ENCODE measurements at regions not wholly inside any gene's neighbourhood (a gene's known extent, or its start where the extent isn't known, plus 50 kb on each side); places are given as distances from the start of the nearest gene placed in this dataset.

GRCh38 chr7:340979-341694, 51.2 kb downstream of the FOXL3 start:
- H3K4me3 ChIP-seq (ENCODE audit: low read length) = no peak overlapping the region
- no peaks in the 10 kb centered on the region for H3F3A ChIP-seq (ENCODE audit: insufficient read depth, low read length)
- no peaks in the 10 kb centered on the region for H3K4me1 ChIP-seq (ENCODE audit: low read length)
- H3K4me2 ChIP-seq (ENCODE audit: low read depth, low read length) = no peak overlapping the region
- no peak overlapping the region for H3K27ac ChIP-seq (ENCODE audit: low read length)
- H4K20me1 ChIP-seq (ENCODE audit: insufficient read depth, low read length) = no peaks in the 10 kb centered on the region
- H3K9me2 ChIP-seq (replicated peaks; ENCODE audit: insufficient read depth, low read length) = no peaks in the 10 kb centered on the region
- no peaks in the 10 kb centered on the region for H3K9me3 ChIP-seq (replicated peaks; ENCODE audit: insufficient read depth, low read length)
- no peaks in the 10 kb centered on the region for H3K79me2 ChIP-seq (ENCODE audit: low read length)
- no peak for DNase-seq
- H3K9ac ChIP-seq (ENCODE audit: low read length) = no peak overlapping the region
- TF ChIP-seq CTCF (IDR thresholded peaks at IDR 0.05; ENCODE audit: low read length) = no peak
- no peak for TF ChIP-seq EZH2 (optimal IDR thresholded peaks at IDR 0.05; ENCODE audit: low read depth, low read length)
- no peak for TF ChIP-seq EZH2phosphoT487 (IDR thresholded peaks at IDR 0.05; ENCODE audit: low read length)
- no peaks in the 10 kb centered on the region for H3K27me3 ChIP-seq (replicated peaks; ENCODE audit: insufficient read depth, low read length)
- no peaks in the 10 kb centered on the region for H3K36me3 ChIP-seq (replicated peaks; ENCODE audit: insufficient read depth, low read length)
- no peak overlapping the region for H2AFZ ChIP-seq (ENCODE audit: low read length)

GRCh38 chr7:341841-342638, 52.1 kb downstream of the FOXL3 start:
- H3K79me2 ChIP-seq (ENCODE audit: low read length) = no peaks in the 10 kb centered on the region
- H3K27ac ChIP-seq (ENCODE audit: low read length) = no peak overlapping the region
- no peak overlapping the region for H3K4me3 ChIP-seq (ENCODE audit: low read length)
- no peaks in the 10 kb centered on the region for H3K9me2 ChIP-seq (replicated peaks; ENCODE audit: insufficient read depth, low read length)
- H3F3A ChIP-seq (ENCODE audit: insufficient read depth, low read length) = no peaks in the 10 kb centered on the region
- H3K9me3 ChIP-seq (replicated peaks; ENCODE audit: insufficient read depth, low read length) = no peaks in the 10 kb centered on the region
- H3K36me3 ChIP-seq (replicated peaks; ENCODE audit: insufficient read depth, low read length) = no peaks in the 10 kb centered on the region
- H3K9ac ChIP-seq (ENCODE audit: low read length) = no peak overlapping the region
- H2AFZ ChIP-seq (ENCODE audit: low read length) = no peak overlapping the region
- DNase-seq = no peak
- TF ChIP-seq EZH2phosphoT487 (IDR thresholded peaks at IDR 0.05; ENCODE audit: low read length) (no peak), EZH2 (optimal IDR thresholded peaks at IDR 0.05; ENCODE audit: low read depth, low read length) (no peak)
- H3K27me3 ChIP-seq (replicated peaks; ENCODE audit: insufficient read depth, low read length) = no peaks in the 10 kb centered on the region
- H3K4me2 ChIP-seq (ENCODE audit: low read depth, low read length) = no peak overlapping the region
- no peaks in the 10 kb centered on the region for H4K20me1 ChIP-seq (ENCODE audit: insufficient read depth, low read length)
- H3K4me1 ChIP-seq (ENCODE audit: low read length) = no peaks in the 10 kb centered on the region

GRCh38 chr7:342681-343216, 52.8 kb downstream of the FOXL3 start:
- no peaks in the 10 kb centered on the region for H3K4me1 ChIP-seq (ENCODE audit: low read length)
- no peak overlapping the region for H3K4me2 ChIP-seq (ENCODE audit: low read depth, low read length)
- no peaks in the 10 kb centered on the region for H3K9me3 ChIP-seq (replicated peaks; ENCODE audit: insufficient read depth, low read length)
- no peaks in the 10 kb centered on the region for H3K79me2 ChIP-seq (ENCODE audit: low read length)
- TF ChIP-seq CTCF (IDR thresholded peaks at IDR 0.05; ENCODE audit: low read length) (no peak), EZH2phosphoT487 (IDR thresholded peaks at IDR 0.05; ENCODE audit: low read length) (no peak), EZH2 (optimal IDR thresholded peaks at IDR 0.05; ENCODE audit: low read depth, low read length) (no peak)
- H3F3A ChIP-seq (ENCODE audit: insufficient read depth, low read length) = no peaks in the 10 kb centered on the region
- no peak overlapping the region for H3K27ac ChIP-seq (ENCODE audit: low read length)
- no peak overlapping the region for H2AFZ ChIP-seq (ENCODE audit: low read length)
- no peaks in the 10 kb centered on the region for H4K20me1 ChIP-seq (ENCODE audit: insufficient read depth, low read length)
- H3K9me2 ChIP-seq (replicated peaks; ENCODE audit: insufficient read depth, low read length) = no peaks in the 10 kb centered on the region
- no peaks in the 10 kb centered on the region for H3K36me3 ChIP-seq (replicated peaks; ENCODE audit: insufficient read depth, low read length)
- no peak overlapping the region for H3K9ac ChIP-seq (ENCODE audit: low read length)
- H3K4me3 ChIP-seq (ENCODE audit: low read length) = no peak overlapping the region
- H3K27me3 ChIP-seq (replicated peaks; ENCODE audit: insufficient read depth, low read length) = no peaks in the 10 kb centered on the region
- no peak for DNase-seq
